ENCODE measurements at regions not wholly inside any gene's neighbourhood (a gene's known extent, or its start where the extent isn't known, plus 50 kb on each side); places are given as distances from the start of the nearest gene placed in this dataset.

- TF ChIP-seq EZH2 (IDR thresholded peaks at IDR 0.05), result no peak
- TF ChIP-seq, protein P1, sequence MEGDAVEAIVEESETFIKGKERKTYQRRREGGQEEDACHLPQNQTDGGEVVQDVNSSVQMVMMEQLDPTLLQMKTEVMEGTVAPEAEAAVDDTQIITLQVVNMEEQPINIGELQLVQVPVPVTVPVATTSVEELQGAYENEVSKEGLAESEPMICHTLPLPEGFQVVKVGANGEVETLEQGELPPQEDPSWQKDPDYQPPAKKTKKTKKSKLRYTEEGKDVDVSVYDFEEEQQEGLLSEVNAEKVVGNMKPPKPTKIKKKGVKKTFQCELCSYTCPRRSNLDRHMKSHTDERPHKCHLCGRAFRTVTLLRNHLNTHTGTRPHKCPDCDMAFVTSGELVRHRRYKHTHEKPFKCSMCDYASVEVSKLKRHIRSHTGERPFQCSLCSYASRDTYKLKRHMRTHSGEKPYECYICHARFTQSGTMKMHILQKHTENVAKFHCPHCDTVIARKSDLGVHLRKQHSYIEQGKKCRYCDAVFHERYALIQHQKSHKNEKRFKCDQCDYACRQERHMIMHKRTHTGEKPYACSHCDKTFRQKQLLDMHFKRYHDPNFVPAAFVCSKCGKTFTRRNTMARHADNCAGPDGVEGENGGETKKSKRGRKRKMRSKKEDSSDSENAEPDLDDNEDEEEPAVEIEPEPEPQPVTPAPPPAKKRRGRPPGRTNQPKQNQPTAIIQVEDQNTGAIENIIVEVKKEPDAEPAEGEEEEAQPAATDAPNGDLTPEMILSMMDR (IDR thresholded peaks at IDR 0.05), result no peak
Observed at GRCh38 chr4:17012451-17012850, 114.0 kb upstream of the LDB2 start.

Data from neural progenitor cell (in vitro differentiated cells).